ENCODE measurements at regions not wholly inside any gene's neighbourhood (a gene's known extent, or its start where the extent isn't known, plus 50 kb on each side); places are given as distances from the start of the nearest gene placed in this dataset.

DNA sequence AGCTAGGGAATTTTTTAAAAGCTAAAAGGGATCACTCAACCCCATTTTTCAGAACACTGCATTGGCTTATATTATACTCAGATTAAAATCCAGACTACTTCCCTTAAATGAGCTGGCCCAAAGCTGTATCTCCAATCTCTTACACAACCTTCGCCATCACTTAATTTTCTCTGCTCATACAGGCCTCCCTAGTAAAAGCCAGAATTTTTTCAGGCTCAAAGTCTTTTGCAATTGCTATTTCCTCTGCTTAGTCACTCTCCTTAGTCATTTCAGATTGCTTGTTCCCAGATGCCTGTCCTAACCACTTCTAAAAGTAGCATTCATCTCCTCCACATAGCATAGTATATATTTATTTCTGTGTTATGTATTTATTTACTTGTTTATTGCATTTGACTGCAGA is 1587.9 kb upstream of the ADGRL3 start:
- TF ChIP-seq, protein P1, sequence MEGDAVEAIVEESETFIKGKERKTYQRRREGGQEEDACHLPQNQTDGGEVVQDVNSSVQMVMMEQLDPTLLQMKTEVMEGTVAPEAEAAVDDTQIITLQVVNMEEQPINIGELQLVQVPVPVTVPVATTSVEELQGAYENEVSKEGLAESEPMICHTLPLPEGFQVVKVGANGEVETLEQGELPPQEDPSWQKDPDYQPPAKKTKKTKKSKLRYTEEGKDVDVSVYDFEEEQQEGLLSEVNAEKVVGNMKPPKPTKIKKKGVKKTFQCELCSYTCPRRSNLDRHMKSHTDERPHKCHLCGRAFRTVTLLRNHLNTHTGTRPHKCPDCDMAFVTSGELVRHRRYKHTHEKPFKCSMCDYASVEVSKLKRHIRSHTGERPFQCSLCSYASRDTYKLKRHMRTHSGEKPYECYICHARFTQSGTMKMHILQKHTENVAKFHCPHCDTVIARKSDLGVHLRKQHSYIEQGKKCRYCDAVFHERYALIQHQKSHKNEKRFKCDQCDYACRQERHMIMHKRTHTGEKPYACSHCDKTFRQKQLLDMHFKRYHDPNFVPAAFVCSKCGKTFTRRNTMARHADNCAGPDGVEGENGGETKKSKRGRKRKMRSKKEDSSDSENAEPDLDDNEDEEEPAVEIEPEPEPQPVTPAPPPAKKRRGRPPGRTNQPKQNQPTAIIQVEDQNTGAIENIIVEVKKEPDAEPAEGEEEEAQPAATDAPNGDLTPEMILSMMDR (conservative IDR thresholded peaks at IDR 0.05) = no peak
- H3K27ac ChIP-seq = no peak overlapping the region

DNA sequence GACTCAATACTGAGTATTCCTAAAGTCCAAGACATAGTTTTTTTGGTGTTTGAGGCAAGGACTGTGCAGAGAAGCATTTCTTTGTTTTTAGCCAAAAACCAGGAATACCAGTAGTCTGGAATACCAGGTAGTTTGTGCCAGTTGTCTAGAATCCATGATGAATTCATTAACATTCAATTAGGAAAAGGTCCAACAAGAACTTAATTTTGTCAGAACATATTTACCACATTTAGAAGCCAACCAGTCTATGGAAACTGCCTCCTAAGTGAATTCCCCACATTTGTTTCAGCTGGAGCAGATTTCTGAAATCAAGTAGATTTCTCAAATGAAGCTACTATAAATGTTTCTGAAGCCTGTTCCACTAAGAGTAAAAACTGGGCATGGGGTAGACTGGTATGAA is 1584.8 kb upstream of the ADGRL3 start:
- no peak overlapping the region for H3K27ac ChIP-seq
- TF ChIP-seq, protein P1 (conservative IDR thresholded peaks at IDR 0.05) = no peak

DNA sequence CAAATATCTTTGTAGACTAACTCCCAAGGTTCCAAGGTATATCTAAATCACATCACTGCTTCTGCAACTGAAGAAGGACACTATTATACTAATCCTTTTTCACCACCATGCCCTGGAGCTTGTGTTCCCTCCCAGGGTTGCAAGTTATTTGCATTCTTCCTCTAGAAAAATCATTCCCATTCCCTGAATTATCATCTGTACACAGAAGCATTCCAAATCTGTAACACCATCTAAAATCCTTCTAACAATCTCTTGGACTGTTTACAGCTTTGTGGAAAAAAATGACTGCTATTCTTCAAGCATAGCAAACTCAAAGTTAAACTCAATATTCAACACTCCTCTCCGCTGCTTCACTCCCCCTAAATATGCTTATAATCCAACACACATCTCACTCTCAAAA is 1570.8 kb upstream of the ADGRL3 start:
- H3K27ac ChIP-seq = peak overlapping the region; percentile 72

DNA sequence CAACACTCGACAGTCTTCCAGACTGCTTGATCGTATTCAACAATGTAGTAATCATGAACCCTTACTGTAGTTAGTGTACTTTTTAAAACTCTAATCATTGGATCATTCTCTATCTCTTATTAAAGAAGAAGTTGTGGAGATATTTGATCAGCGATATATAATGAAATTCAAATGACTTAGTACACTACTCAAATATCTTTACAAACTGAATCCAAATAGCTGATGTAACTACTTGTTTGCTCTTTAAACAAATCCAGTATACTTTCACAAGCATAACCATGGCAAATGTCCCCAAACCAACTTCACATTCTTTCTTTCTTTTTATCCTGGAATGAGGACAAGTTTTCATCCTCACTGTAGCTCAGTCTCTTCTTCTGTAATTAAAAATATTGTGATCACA is 1569.9 kb upstream of the ADGRL3 start:
- TF ChIP-seq, protein P1 (conservative IDR thresholded peaks at IDR 0.05) = no peak
- H3K27ac ChIP-seq = peak overlapping the region; percentile 72

More for the DNA sequence above, 1570.8 kb upstream of the ADGRL3 start:
- TF ChIP-seq, protein P1 (conservative IDR thresholded peaks at IDR 0.05) = no peak

DNA sequence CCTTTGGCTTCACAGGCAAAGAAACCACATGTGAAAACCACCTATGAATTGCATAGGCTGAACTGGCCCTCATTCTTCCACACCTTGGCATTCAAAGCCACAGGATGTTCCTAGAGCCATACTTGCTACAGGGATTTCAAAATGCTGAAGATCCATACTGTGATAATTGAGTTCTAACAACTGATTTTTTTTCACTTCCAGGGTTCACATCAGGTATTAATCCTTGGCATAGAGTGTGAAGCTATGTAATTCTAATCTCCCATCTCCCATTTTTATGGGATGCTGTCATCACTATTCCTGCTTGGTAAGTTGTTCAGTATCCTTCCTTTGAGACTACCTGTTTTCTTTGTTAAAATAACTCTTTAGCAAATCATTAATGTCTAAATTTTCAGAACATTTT is 1569.2 kb upstream of the ADGRL3 start:
- H3K27ac ChIP-seq = peak overlapping the region; percentile 72
- TF ChIP-seq, protein P1 (conservative IDR thresholded peaks at IDR 0.05) = no peak

DNA sequence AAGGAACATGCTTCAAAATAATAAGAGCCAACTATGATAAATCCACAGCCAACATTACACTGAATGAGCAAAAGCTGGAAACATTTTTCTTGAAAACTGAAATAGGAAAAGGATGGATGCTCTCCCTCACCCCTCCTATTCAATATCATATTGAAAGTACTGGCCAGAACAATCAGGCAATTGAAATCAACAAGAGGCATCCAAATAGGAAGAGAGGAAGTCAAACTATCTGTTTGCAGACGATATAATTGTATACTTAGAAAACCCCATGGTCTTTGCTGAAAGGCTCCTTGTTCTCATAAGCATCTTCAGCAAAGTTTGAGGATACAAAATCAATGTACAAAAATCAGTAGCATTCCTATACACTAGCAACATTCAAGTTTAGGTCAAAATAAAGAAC is 1562.5 kb upstream of the ADGRL3 start:
- TF ChIP-seq, protein P1 (conservative IDR thresholded peaks at IDR 0.05) = no peak
- no peak overlapping the region for H3K27ac ChIP-seq

DNA sequence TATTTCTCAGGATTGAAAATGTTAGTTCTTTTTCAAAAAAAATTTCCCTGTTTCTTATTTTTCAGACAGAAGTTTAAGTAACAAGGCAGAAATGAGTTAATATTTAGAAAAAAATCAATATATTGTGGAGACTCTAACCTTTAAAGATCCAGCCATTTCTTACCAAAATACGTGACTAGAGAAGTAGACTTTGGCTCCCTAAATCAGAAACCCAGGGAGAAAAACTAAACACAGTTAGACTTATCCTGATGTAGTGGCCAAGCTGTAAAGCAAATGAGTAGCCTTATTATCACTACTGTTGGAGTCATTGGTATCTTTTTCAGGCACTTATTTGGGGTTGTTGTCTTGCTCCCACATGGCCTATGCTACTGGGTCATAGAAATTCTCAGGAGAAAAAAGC is 1556.4 kb upstream of the ADGRL3 start:
- H3K27ac ChIP-seq = no peak overlapping the region
- TF ChIP-seq, protein P1 (conservative IDR thresholded peaks at IDR 0.05) = no peak

DNA sequence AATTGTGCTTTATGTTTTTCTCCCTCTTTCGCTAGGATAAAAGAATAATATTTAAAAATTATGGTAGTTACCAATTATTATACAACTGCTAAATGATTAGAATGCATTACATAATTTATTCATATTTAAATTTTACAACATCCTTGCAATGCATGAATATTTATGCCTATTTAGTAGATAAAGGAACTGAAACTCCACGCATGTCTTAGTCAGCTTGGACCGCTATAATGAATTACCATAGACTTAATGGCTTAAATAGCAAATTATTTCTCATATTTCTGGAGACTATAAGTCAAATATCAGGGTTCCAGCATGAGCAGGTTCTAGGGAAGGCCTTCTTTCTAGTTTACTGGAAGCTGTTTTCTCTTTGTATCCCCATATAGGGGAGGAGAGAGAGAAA is 1555.4 kb upstream of the ADGRL3 start:
- no peak overlapping the region for H3K27ac ChIP-seq

More for the DNA sequence above, 1555.4 kb upstream of the ADGRL3 start:
- TF ChIP-seq, protein P1 (conservative IDR thresholded peaks at IDR 0.05) = no peak
